HG02885 (cell line): ENCODE measurements at regions not wholly inside any gene's neighbourhood (a gene's known extent, or its start where the extent isn't known, plus 50 kb on each side); places are given as distances from the start of the nearest gene placed in this dataset.
"Not testable (repeated sequence)": the region's sequence is repeated elsewhere in the genome, so short reads cannot be mapped to it uniquely, and the experiment has no call there.

Experiments
- ATAC-seq: cut with Tn5 transposase; IDR thresholded peaks from one replicate; pipeline ENCODE4 v1.9.1; 2021; ENCODE audit warnings: mild to moderate bottlenecking; ENCODE audit not compliant: unreplicated experiment, poor library complexity

GRCh38 chr12:4138532-4138931, 135.0 kb upstream of the CCND2 start:
- ATAC-seq = not testable (repeated sequence)

- ATAC-seq = no peak
Observed at GRCh38 chr12:4138051-4138450, 135.5 kb upstream of the CCND2 start.

- no peak for ATAC-seq
Observed at GRCh38 chr12:4137441-4137840, 136.1 kb upstream of the CCND2 start.

- ATAC-seq = no peak
Observed at GRCh38 chr12:4137015-4137414, 136.5 kb upstream of the CCND2 start.

- peak; percentile 86 for ATAC-seq
Observed at GRCh38 chr12:4135919-4136605, 137.5 kb upstream of the CCND2 start.

GRCh38 chr12:4134448-4135263, 138.9 kb upstream of the CCND2 start:
- no peak for ATAC-seq

- no peak for ATAC-seq
Observed at GRCh38 chr12:4133636-4134447, 139.7 kb upstream of the CCND2 start.

GRCh38 chr12:4133029-4133428, 140.5 kb upstream of the CCND2 start:
- no peak for ATAC-seq

GRCh38 chr12:4121506-4122020, 152.0 kb upstream of the CCND2 start:
- no peak for ATAC-seq

GRCh38 chr12:4120316-4120917, 153.1 kb upstream of the CCND2 start:
- ATAC-seq = no peak

GRCh38 chr12:4119157-4119761, 154.3 kb upstream of the CCND2 start:
- ATAC-seq = peak; percentile 75

- ATAC-seq = no peak
Observed at GRCh38 chr12:4118601-4119156, 154.9 kb upstream of the CCND2 start.

GRCh38 chr12:4118017-4118510, 155.5 kb upstream of the CCND2 start:
- peak; percentile 46 for ATAC-seq

GRCh38 chr12:4117386-4118016, 156.1 kb upstream of the CCND2 start:
- ATAC-seq = no peak

- ATAC-seq = no peak
Observed at GRCh38 chr12:4116251-4117111, 157.1 kb upstream of the CCND2 start.

GRCh38 chr12:4115570-4115969, 158.0 kb upstream of the CCND2 start:
- ATAC-seq = no peak

GRCh38 chr12:4114986-4115385, 158.6 kb upstream of the CCND2 start:
- no peak for ATAC-seq

GRCh38 chr12:4112734-4113325, 160.7 kb upstream of the CCND2 start:
- ATAC-seq = no peak
